Peyer's patch (tissue), 4 donors: ENCODE measurements at regions not wholly inside any gene's neighbourhood (a gene's known extent, or its start where the extent isn't known, plus 50 kb on each side); places are given as distances from the start of the nearest gene placed in this dataset.

ENCODE experiments used
- POLR2A ChIP-seq, 2 donors: fragments of 450-650 bp; IDR thresholded peaks; one replicate each; pipeline ENCODE4 v1.5.1; 2017; ENCODE audit warnings: antibody characterized with exemption in 2 of 2, mild to moderate bottlenecking in 2 of 2, moderate library complexity in 2 of 2
- TF ChIP-seq, protein P1 (sequence below), 6 experiments: fragments of 450-650 bp in 4 of 6; fragments of 200-600 bp in 2 of 6; sonication (generic) in 1 of 6; IDR thresholded peaks; one replicate each; pipeline ENCODE4 v1.5.1; 2017 to 2019; ENCODE audit warnings: antibody characterized with exemption in 6 of 6, mild to moderate bottlenecking in 3 of 6, moderate library complexity in 1 of 6

DNA sequence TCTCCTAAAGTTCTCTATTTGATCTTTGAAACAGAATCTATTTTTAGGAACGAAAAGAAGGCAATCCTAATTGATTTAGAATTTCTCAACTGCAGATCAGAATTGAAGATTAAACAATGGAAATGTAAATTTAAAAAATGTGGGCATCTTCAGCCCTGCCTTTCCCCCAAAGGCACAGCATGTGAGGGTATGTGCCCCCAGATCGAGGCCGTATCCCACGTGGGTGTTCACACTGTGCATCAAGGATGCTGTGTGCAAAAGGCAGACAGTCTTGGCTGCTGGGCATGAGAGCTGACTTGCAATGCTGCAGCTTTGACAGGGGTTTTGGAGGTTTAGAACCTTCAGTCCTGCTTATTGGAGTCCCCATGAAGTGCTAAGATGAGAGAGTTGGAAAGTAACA, 346.3 kb downstream of the VRK1 start:
- TF ChIP-seq, protein P1, sequence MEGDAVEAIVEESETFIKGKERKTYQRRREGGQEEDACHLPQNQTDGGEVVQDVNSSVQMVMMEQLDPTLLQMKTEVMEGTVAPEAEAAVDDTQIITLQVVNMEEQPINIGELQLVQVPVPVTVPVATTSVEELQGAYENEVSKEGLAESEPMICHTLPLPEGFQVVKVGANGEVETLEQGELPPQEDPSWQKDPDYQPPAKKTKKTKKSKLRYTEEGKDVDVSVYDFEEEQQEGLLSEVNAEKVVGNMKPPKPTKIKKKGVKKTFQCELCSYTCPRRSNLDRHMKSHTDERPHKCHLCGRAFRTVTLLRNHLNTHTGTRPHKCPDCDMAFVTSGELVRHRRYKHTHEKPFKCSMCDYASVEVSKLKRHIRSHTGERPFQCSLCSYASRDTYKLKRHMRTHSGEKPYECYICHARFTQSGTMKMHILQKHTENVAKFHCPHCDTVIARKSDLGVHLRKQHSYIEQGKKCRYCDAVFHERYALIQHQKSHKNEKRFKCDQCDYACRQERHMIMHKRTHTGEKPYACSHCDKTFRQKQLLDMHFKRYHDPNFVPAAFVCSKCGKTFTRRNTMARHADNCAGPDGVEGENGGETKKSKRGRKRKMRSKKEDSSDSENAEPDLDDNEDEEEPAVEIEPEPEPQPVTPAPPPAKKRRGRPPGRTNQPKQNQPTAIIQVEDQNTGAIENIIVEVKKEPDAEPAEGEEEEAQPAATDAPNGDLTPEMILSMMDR (IDR thresholded peaks at IDR 0.05) = no peak
- TF ChIP-seq POLR2A (IDR thresholded peaks at IDR 0.05) = no peak
